H9 (cell line): ENCODE measurements at regions not wholly inside any gene's neighbourhood (a gene's known extent, or its start where the extent isn't known, plus 50 kb on each side); places are given as distances from the start of the nearest gene placed in this dataset.

Experiments
- DNase-seq: peaks from one replicate; pipeline ENCODE4 v3.0.0-alpha.2; 2017
- H2AFZ ChIP-seq: one replicate; pipeline ENCODE4 v1.6.1; 2013; ENCODE audit warnings: mild to moderate bottlenecking, low read length, control low read depth, moderate library complexity
- H2AK5ac ChIP-seq: 2 replicates; pipeline ENCODE4 v1.6.1; 2013; ENCODE audit warnings: low read length, control low read depth, mixed read lengths; ENCODE audit not compliant: insufficient read length
- H2BK120ac ChIP-seq: one replicate; pipeline ENCODE4 v1.6.1; 2013; ENCODE audit warnings: low read depth, mild to moderate bottlenecking, low read length, control low read depth, inconsistent platforms; ENCODE audit not compliant: poor library complexity, severe bottlenecking
- H2BK12ac ChIP-seq: 2 replicates; pipeline ENCODE4 v1.6.1; 2013; ENCODE audit warnings: low read length, control low read depth, mixed read lengths, low read depth; ENCODE audit not compliant: insufficient read length
- H2BK15ac ChIP-seq: 2 replicates; pipeline ENCODE4 v1.6.1; 2013; ENCODE audit warnings: low read depth, low read length, control low read depth
- H2BK20ac ChIP-seq: one replicate; pipeline ENCODE4 v1.6.1; 2013; ENCODE audit warnings: low read depth, mild to moderate bottlenecking, low read length, control low read depth, inconsistent platforms; ENCODE audit not compliant: poor library complexity, severe bottlenecking
- H2BK5ac ChIP-seq: 2 replicates; pipeline ENCODE4 v1.6.1; 2013; ENCODE audit warnings: low read length, control low read depth, mixed read lengths; ENCODE audit not compliant: insufficient read length
- H3K14ac ChIP-seq: 2 replicates; pipeline ENCODE4 v1.6.1; 2013; ENCODE audit warnings: low read length, control low read depth; ENCODE audit not compliant: insufficient read depth
- H3K18ac ChIP-seq: 2 replicates; pipeline ENCODE4 v1.6.1; 2013; ENCODE audit warnings: low read depth, mild to moderate bottlenecking, mixed read lengths, low read length, control low read depth; ENCODE audit not compliant: insufficient read length
- H3K23ac ChIP-seq: 2 replicates; pipeline ENCODE4 v1.6.1; 2013; ENCODE audit warnings: low read length, control low read depth, mixed read lengths, low read depth; ENCODE audit not compliant: insufficient read length
- H3K23me2 ChIP-seq: 2 replicates; pipeline ENCODE4 v1.6.1; 2013; ENCODE audit warnings: low read depth, mild to moderate bottlenecking, mixed read lengths, low read length, control low read depth; ENCODE audit not compliant: insufficient read length, poor library complexity, severe bottlenecking
- H3K27ac ChIP-seq: 2 replicates; pipeline ENCODE4 v1.5.1; 2013; ENCODE audit warnings: low read length, control low read depth, mixed read lengths, low read depth; ENCODE audit not compliant: insufficient read length
- H3K27me3 ChIP-seq: 2 replicates; pipeline ENCODE4 v1.6.1; 2013; ENCODE audit warnings: low read length, control low read depth, inconsistent platforms; ENCODE audit not compliant: insufficient read depth
- H3K4ac ChIP-seq: 2 replicates; pipeline ENCODE4 v1.6.1; 2013; ENCODE audit warnings: low read depth, mild to moderate bottlenecking, control low read depth, inconsistent platforms, low read length, moderate library complexity
- H3K4me1 ChIP-seq: 2 replicates; pipeline ENCODE4 v1.6.1; 2013; ENCODE audit warnings: low read length, control low read depth, inconsistent platforms; ENCODE audit not compliant: insufficient read depth
- H3K4me2 ChIP-seq: 2 replicates; pipeline ENCODE4 v1.6.1; 2013; ENCODE audit warnings: low read length, control low read depth, mixed read lengths; ENCODE audit not compliant: insufficient read length, insufficient read depth
- H3K56ac ChIP-seq: 2 replicates; pipeline ENCODE4 v1.6.1; 2013; ENCODE audit warnings: low read depth, mild to moderate bottlenecking, mixed read lengths, low read length, control low read depth; ENCODE audit not compliant: insufficient read length
- H3K79me1 ChIP-seq: 2 replicates; pipeline ENCODE4 v1.6.1; 2013; ENCODE audit warnings: low read depth, mild to moderate bottlenecking, moderate library complexity, low read length, control low read depth, inconsistent platforms; ENCODE audit not compliant: insufficient read depth, poor library complexity, severe bottlenecking
- H3K79me2 ChIP-seq: 2 replicates; pipeline ENCODE4 v1.6.1; 2013; ENCODE audit warnings: low read length, control low read depth, inconsistent platforms; ENCODE audit not compliant: insufficient read depth
- H3K9ac ChIP-seq: 2 replicates; pipeline ENCODE4 v1.6.1; 2013; ENCODE audit warnings: low read length, control low read depth, mixed read lengths; ENCODE audit not compliant: insufficient read length; ENCODE audit errors: extremely low read depth
- H3K9me3 ChIP-seq: one replicate; pipeline ENCODE4 v1.6.1; 2013; ENCODE audit warnings: low read depth, low read length, inconsistent platforms; ENCODE audit not compliant: control insufficient read depth
- H3T11ph ChIP-seq: one replicate; pipeline ENCODE4 v1.6.1; 2013; ENCODE audit warnings: mild to moderate bottlenecking, low read length, control low read depth, inconsistent platforms
- H4K20me1 ChIP-seq: one replicate; pipeline ENCODE4 v1.6.1; 2013; ENCODE audit not compliant: control insufficient read depth, insufficient read length, insufficient read depth
- H4K5ac ChIP-seq: 2 replicates; pipeline ENCODE4 v1.6.1; 2013; ENCODE audit warnings: low read depth, mild to moderate bottlenecking, mixed read lengths, low read length, control low read depth; ENCODE audit not compliant: insufficient read length
- H4K8ac ChIP-seq: replicated peaks from 2 replicates; pipeline ENCODE4 v1.6.1; 2013; ENCODE audit warnings: low read length, control low read depth, mixed read lengths, low read depth; ENCODE audit not compliant: insufficient read length
- H4K91ac ChIP-seq: 2 replicates; pipeline ENCODE4 v1.6.1; 2013; ENCODE audit warnings: low read depth, mild to moderate bottlenecking, moderate library complexity, mixed read lengths, low read length, control low read depth; ENCODE audit not compliant: insufficient read length
- H3K27ac Mint-ChIP-seq, 3 experiments: 2 replicates in 2 of 3; 3 replicates in 1 of 3; pipeline ENCODE4 v1.8.0; 2020 to 2021; ENCODE audit warnings: mixed read lengths in 3 of 3, mild to moderate bottlenecking in 1 of 3, moderate library complexity in 1 of 3
- H3K27me3 Mint-ChIP-seq: 2 replicates; pipeline ENCODE4 v1.8.0; 2021; ENCODE audit warnings: low read depth, mild to moderate bottlenecking, moderate library complexity, mixed read lengths
- H3K36me3 Mint-ChIP-seq, 3 experiments: 2 replicates in 2 of 3; 3 replicates in 1 of 3; pipeline ENCODE4 v1.8.0; 2020 to 2021; ENCODE audit warnings: low read depth in 3 of 3, mixed read lengths in 3 of 3; ENCODE audit not compliant: insufficient read depth in 1 of 3
- H3K4me1 Mint-ChIP-seq, 2 experiments: 2 replicates each; pipeline ENCODE4 v1.8.0; 2020; ENCODE audit warnings: mixed read lengths in 2 of 2
- H3K4me3 Mint-ChIP-seq, 2 experiments: 2 replicates in 1 of 2; 3 replicates in 1 of 2; pipeline ENCODE4 v1.8.0; 2020 to 2021; ENCODE audit warnings: mild to moderate bottlenecking in 2 of 2, mixed read lengths in 2 of 2, moderate library complexity in 1 of 2
- H3K9me3 Mint-ChIP-seq, 2 experiments: 2 replicates in 1 of 2; 3 replicates in 1 of 2; pipeline ENCODE4 v1.8.0; 2020; ENCODE audit warnings: mild to moderate bottlenecking in 2 of 2, mixed read lengths in 2 of 2, moderate library complexity in 1 of 2
- CTCF ChIP-seq: fragments of 200-600 bp; sonication (generic); conservative IDR thresholded peaks from 3 replicates; pipeline ENCODE4 v1.8.0; 2021; ENCODE audit warnings: antibody characterized with exemption, mild to moderate bottlenecking
- WGBS: extraction: QIAGEN DNeasy Blood & Tissue Kit; methylation state at CpG from one replicate; pipeline ENCODE4 v1.1.7; 2013; ENCODE audit warnings: missing lambda C conversion rate, low lambda C conversion rate, mixed read lengths; ENCODE audit not compliant: insufficient read length; ENCODE audit errors: extremely low coverage; 5-methylcytosine and 5-hydroxymethylcytosine counted together

DNA sequence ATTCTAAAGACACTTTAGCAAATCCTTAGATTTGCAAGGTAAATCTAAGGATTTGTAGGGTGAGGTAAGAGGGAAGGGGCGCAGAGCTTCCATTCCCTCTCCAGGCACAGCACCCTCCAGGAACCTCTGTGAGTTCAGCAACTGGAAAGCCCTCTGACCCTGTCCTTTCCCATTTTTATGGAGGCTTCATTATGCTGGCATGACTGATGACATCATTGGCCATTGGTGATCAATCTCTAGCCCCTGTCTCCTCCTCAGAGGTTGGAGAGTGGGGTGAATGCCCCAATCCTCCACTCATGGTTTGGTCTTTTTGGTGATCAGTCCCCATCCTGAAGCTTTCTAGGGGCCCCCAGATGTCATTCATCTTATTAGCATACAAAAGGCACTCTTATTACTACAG, 187.8 kb downstream of the TSN start:
- Histone ChIP-seq H4K8ac (no peak overlapping the region), H2BK12ac (no peak overlapping the region), H3K23ac (no peak overlapping the region), H3K23me2 (no peaks in the 10 kb centered on the region), H3K4me2 (no peak overlapping the region), H2AFZ (no peak overlapping the region), H3K56ac (no peak overlapping the region), H3K4ac (no peak overlapping the region), H4K91ac (no peak overlapping the region), H4K5ac (no peak overlapping the region), H3K27me3 (no peaks in the 10 kb centered on the region), H3K14ac (no peak overlapping the region), H3K9ac (no peak overlapping the region), H2BK15ac (no peak overlapping the region), H3K79me2 (no peaks in the 10 kb centered on the region), H2BK20ac (no peak overlapping the region), H2BK120ac (no peak overlapping the region), H4K20me1 (no peaks in the 10 kb centered on the region), H2AK5ac (no peak overlapping the region), H3T11ph (no peak overlapping the region), H2BK5ac (no peak overlapping the region), H3K79me1 (no peaks in the 10 kb centered on the region), H3K4me1 (no peaks in the 10 kb centered on the region), H3K18ac (no peak overlapping the region), H3K9me3 (no peaks in the 10 kb centered on the region), H3K27ac (no peak overlapping the region)
- H3K4me1 Mint-ChIP-seq: no peaks in the 10 kb centered on the region
- no peaks in the 10 kb centered on the region for H3K27me3 Mint-ChIP-seq
- H3K9me3 Mint-ChIP-seq: no peaks in the 10 kb centered on the region
- no peak for DNase-seq
- no peak for TF ChIP-seq CTCF
- H3K27ac Mint-ChIP-seq: no peak overlapping the region
- no CpG with 5 or more reads among the region's 1 CpG for WGBS
- no peak overlapping the region for H3K4me3 Mint-ChIP-seq
- H3K36me3 Mint-ChIP-seq: no peaks in the 10 kb centered on the region
